ENCODE measurements at regions not wholly inside any gene's neighbourhood (a gene's known extent, or its start where the extent isn't known, plus 50 kb on each side); places are given as distances from the start of the nearest gene placed in this dataset.

- no peak for DNase-seq
These were observed 243.3 kb upstream of the AFDN start for GRCh38 chr6:167583412-167583811.

DNA sequence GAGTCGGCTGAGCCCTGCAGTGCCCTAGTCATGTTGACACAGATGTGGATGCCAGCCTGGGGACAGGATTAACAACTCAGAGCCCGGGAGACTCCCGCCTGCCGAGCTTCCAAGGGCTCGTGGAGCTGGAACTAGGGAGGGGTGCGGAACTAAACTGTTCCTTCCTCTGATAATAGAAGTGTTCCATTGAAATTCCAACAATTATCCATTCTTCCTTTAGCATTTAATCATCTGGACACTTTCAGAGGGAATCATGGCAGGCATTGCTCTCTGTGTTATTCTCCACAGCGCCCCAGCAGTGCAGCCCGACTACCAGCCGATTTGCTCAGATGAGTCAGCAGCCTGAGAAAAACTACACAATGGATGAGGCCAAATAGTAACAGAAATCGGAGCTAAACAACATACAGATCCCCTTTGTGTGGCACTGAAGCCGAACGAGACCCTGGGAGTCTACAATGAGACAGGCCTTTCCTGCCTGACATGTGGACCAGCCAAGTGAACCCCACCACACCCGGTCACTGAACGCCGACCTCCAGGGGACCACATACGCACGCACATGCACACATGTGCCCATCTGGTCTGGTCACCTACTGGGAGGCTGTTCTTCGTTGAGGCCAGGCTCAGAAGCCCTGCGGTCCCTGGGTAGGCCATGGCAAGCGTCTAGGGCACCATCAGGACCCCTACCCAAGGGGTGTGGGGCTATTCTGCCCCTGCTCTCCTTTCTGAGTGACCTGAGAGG is 238.4 kb upstream of the AFDN start:
- peak in 4 of 14 donors; percentile 22 to 63 (median 25) for DNase-seq

DNA sequence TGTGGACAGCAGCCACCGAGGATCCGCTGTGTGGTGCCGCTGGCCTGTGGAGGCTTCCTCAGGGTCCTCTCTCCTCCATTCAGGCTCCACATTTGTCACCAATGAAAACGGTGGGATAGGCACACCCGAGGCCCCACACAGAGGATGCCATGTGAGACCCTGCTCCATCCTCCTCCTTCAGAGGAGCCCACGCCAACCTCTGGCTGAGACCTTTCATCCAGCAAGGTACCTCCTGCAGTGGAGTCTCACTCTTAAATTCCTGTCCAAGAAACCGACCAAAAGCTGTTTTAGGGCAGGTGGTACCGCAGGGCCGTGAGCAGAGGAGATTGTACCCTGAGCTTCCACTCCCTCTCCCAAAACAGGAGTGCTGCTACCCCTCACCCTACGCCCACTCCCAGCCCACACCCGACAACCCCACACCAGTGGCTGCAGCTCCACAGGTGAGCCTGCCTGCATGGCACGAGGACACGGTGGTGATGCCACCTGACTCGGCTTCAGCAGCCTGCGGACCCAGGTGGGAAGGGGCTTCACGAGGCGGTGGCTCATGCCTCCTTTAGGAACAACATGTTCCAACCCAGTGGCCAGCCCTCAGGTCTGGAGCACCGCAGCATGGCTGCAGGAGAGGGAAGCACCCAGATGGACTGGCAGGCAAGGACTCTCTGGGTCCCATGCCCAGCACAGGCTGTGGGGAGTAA is 237.6 kb upstream of the AFDN start:
- DNase-seq = no peak

- DNase-seq = no peak
These were observed 237.1 kb upstream of the AFDN start for GRCh38 chr6:167589615-167589940.

DNA sequence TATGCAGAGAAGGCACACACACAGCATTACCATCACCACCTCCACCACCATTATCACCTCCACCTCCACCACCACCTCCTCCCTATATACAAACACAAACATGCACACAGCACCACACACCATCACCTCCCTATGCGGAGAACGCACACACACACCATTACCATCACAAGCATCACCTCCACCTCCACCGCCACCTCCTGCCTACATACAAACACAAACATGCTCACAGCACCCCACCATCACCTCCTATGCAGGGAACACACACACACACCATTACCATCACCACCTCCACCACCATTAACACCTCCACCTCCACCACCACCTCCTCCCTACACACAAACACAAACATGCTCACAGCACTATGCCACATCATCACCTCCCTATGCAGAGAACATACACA is 236.5 kb upstream of the AFDN start:
- no peak for DNase-seq
